Activated CD8-positive, alpha-beta memory T cell treated with anti-CD3 and anti-CD28 coated beads, Interleukin-2, amount 10 ng/mL, durations not matched to agents 7 days and 5 days (primary cell): ENCODE measurements at regions not wholly inside any gene's neighbourhood (a gene's known extent, or its start where the extent isn't known, plus 50 kb on each side); places are given as distances from the start of the nearest gene placed in this dataset.
A peak's percentile ranks its signal among the peaks of the same experiment; 100 is the strongest.

Source experiments
- ATAC-seq: fragments of 150-1000 bp; cut with Tn5 transposase; one replicate; pipeline ENCODE4 v1.10.0; 2021; ENCODE audit warnings: moderate library complexity
- CTCF ChIA-PET: fragments of 350-600 bp; sonication (Branson Sonifier 250); formaldehyde crosslinking; loops from one replicate; lab custom pipeline; 2021; ENCODE audit warnings: antibody characterized with exemption; lab: Charles Lee
- DNase-seq: peaks from one replicate; pipeline ENCODE4 v3.0.0-alpha.2; 2020
- H3K27ac Mint-ChIP-seq: one replicate; pipeline ENCODE4 v1.8.0; 2021; ENCODE audit warnings: mild to moderate bottlenecking, mixed read lengths
- H3K27me3 Mint-ChIP-seq: one replicate; pipeline ENCODE4 v1.8.0; 2021; ENCODE audit warnings: mixed read lengths
- H3K36me3 Mint-ChIP-seq: one replicate; pipeline ENCODE4 v1.8.0; 2021; ENCODE audit warnings: mild to moderate bottlenecking, mixed read lengths
- H3K4me1 Mint-ChIP-seq: one replicate; pipeline ENCODE4 v1.8.0; 2021; ENCODE audit warnings: mixed read lengths
- H3K4me3 Mint-ChIP-seq: one replicate; pipeline ENCODE4 v1.8.0; 2021; ENCODE audit warnings: mild to moderate bottlenecking, moderate library complexity, mixed read lengths
- H3K9me3 Mint-ChIP-seq: one replicate; pipeline ENCODE4 v1.8.0; 2022; ENCODE audit warnings: low read depth, mixed read lengths

DNA sequence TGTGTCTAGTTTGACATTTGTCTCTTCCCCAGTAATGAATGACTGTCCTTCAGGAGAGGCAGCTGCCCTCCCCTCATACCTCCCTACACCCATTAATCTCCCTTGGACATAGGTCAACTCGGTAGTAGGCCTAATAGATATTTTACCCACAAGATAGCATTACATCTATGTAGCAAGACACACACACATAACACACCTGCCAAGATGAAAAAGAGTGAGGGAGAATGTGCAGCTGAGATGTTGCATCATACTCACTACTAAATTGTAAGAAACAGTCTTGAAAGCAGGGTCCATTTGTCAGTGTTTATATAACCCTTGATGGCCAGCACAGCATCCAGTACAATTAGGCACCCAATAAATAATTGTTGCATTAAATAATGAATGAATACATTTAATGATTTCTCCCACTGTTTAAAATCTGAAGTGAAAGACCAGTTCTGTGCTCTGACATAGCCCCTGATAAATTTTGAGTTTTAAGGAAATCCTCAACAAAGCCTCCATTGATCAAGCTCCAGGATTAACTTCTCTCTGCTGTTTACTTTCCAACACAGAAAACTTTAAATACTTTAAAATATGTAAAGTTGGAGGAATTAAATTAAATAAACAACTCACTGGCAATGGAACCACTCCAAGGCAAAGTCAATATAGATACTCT lies 440.8 kb upstream of the RASGEF1B start:
- CTCF ChIA-PET, result interaction anchor here (1.0 to 1.9 kb wide), 7 partner anchors 10 to 495 kb away, joined by 3 to 7 read pairs (median 4); no protein-coding TSS in a partner anchor
- Mint-ChIP-seq H3K4me3 (no peak overlapping the region), H3K27ac (no peak overlapping the region), H3K9me3 (no peaks in the 10 kb centered on the region), H3K4me1 (peaks cover 5% of the 10 kb centered on the region), H3K27me3 (peaks cover 22% of the 10 kb centered on the region), H3K36me3 (no peaks in the 10 kb centered on the region)
- ATAC-seq (no peak), DNase-seq (no peak)

GRCh38 chr4:81906905-81907304 lies 435.2 kb upstream of the RASGEF1B start:
- CTCF ChIA-PET, result interaction anchor here (3.0 kb wide), 1 partner anchor 9 kb away, joined by 12 read pairs; no protein-coding TSS in a partner anchor
- H3K36me3 Mint-ChIP-seq, result peaks cover 1% of the 10 kb centered on the region
- DNase-seq (no peak), ATAC-seq (no peak)
- H3K4me3 Mint-ChIP-seq, result no peak overlapping the region
- no peak overlapping the region for H3K27ac Mint-ChIP-seq
- H3K4me1 Mint-ChIP-seq, result peaks cover 12% of the 10 kb centered on the region
- H3K27me3 Mint-ChIP-seq, result peaks cover 12% of the 10 kb centered on the region
- H3K9me3 Mint-ChIP-seq, result no peaks in the 10 kb centered on the region

DNA sequence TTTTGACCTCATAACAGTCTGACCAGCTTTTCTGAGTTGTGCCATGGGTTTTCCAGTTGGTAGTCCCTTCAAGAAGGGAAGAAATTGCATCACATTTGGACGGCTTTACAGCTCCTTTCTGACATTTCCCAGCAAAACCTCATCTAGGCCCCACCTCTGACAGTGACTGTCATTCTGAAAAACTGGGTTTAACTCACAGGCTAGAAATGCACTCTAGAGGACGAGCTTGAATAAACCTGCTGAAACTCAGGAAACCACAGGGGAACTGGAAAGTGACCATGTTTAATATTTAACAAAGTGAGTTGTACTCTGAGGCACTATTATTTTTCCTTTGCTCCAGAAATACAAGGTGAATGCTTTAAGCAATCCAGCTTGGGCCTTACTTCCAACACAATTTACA lies 434.3 kb upstream of the RASGEF1B start:
- no peak overlapping the region for H3K4me3 Mint-ChIP-seq

DNA sequence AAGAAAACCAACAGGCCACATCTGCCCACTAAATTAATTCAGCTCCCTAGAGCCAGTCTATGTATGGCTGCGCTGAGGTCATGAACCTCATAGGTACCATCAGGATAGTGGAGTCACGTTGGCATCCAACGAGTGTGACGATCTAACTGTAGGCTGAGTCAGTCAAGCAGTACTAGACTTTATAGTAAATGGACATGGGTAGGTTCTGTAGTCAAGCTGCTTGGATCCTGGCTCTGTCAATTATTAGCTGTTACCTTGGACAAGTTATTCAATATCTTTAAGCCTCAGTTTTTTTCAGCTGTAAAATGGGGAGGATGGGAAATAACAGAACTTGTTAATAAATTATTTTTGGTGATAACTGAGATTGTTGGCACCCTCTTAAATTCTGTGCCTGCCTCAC lies 432.4 kb upstream of the RASGEF1B start:
- DNase-seq (no peak), ATAC-seq (no peak)
- CTCF ChIA-PET, result interaction anchor here (3.0 kb wide), 1 partner anchor 11 kb away, joined by 12 read pairs; no protein-coding TSS in a partner anchor
- peaks cover 1% of the 10 kb centered on the region for H3K36me3 Mint-ChIP-seq
- peaks cover 13% of the 10 kb centered on the region for H3K27me3 Mint-ChIP-seq
- H3K4me1 Mint-ChIP-seq, result peaks cover 14% of the 10 kb centered on the region
- H3K4me3 Mint-ChIP-seq, result no peak overlapping the region
- no peaks in the 10 kb centered on the region for H3K9me3 Mint-ChIP-seq
- no peak overlapping the region for H3K27ac Mint-ChIP-seq

More for the DNA sequence above, 434.3 kb upstream of the RASGEF1B start:
- ATAC-seq, result peak; percentile 91
- DNase-seq, result peak; percentile 67
- H3K9me3 Mint-ChIP-seq, result no peaks in the 10 kb centered on the region
- peaks cover 17% of the 10 kb centered on the region for H3K27me3 Mint-ChIP-seq
- peaks cover 1% of the 10 kb centered on the region for H3K36me3 Mint-ChIP-seq
- H3K27ac Mint-ChIP-seq, result no peak overlapping the region
- peaks cover 12% of the 10 kb centered on the region for H3K4me1 Mint-ChIP-seq
- CTCF ChIA-PET, result interaction anchor here (1.0 to 3.0 kb wide), 3 partner anchors 10 to 439 kb away, joined by 3 to 12 read pairs (median 5); no protein-coding TSS in a partner anchor

GRCh38 chr4:81903212-81903611 lies 431.5 kb upstream of the RASGEF1B start:
- Mint-ChIP-seq H3K27ac (no peak overlapping the region), H3K4me1 (peaks cover 20% of the 10 kb centered on the region), H3K36me3 (peaks cover 1% of the 10 kb centered on the region), H3K9me3 (no peaks in the 10 kb centered on the region), H3K4me3 (no peak overlapping the region), H3K27me3 (peaks cover 9% of the 10 kb centered on the region)
- DNase-seq (no peak), ATAC-seq (no peak)
- CTCF ChIA-PET, result no interaction called here

- H3K27ac Mint-ChIP-seq, result peak overlapping the region; percentile 3
- H3K9me3 Mint-ChIP-seq, result no peaks in the 10 kb centered on the region
- CTCF ChIA-PET, result interaction anchor here (0.5 to 0.9 kb wide), 2 partner anchors 14 to 432 kb away, joined by 3 to 6 read pairs; no protein-coding TSS in a partner anchor
- H3K4me1 Mint-ChIP-seq, result peaks cover 8% of the 10 kb centered on the region
- H3K36me3 Mint-ChIP-seq, result peaks cover 1% of the 10 kb centered on the region
- H3K27me3 Mint-ChIP-seq, result peaks cover 9% of the 10 kb centered on the region
- DNase-seq, result no peak
- H3K4me3 Mint-ChIP-seq, result no peak overlapping the region
- peak; percentile 47 for ATAC-seq
Observed at GRCh38 chr4:81898862-81899504, 427.3 kb upstream of the RASGEF1B start.

DNA sequence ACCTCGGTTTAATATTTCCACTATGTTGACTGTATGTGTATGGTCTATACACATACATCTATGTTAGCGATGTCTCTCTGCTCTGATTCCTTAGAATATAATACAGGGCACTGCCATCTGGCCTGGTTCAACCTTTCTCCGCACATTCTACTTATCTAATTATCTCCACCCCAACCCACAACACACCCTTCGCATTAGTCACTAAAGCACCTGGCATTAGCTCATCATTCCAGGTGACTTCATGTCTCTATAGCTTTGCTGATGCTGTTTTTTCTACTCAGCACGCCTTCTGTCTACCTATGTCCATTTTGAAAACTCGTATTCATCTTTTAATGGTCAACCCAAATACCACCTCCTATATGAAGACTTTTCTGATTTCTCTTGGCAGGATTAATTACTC lies 425.2 kb upstream of the RASGEF1B start:
- H3K4me3 Mint-ChIP-seq, result no peak overlapping the region
- ATAC-seq, result no peak
- H3K9me3 Mint-ChIP-seq, result no peaks in the 10 kb centered on the region
- peaks cover 8% of the 10 kb centered on the region for H3K4me1 Mint-ChIP-seq
- CTCF ChIA-PET, result no interaction called here
- no peak overlapping the region for H3K27ac Mint-ChIP-seq
- no peaks in the 10 kb centered on the region for H3K36me3 Mint-ChIP-seq
- H3K27me3 Mint-ChIP-seq, result peaks cover 15% of the 10 kb centered on the region
- DNase-seq, result no peak

- CTCF ChIA-PET, result no interaction called here
- H3K36me3 Mint-ChIP-seq, result no peaks in the 10 kb centered on the region
- DNase-seq, result no peak
- peaks cover 18% of the 10 kb centered on the region for H3K27me3 Mint-ChIP-seq
- no peaks in the 10 kb centered on the region for H3K4me1 Mint-ChIP-seq
- no peak overlapping the region for H3K27ac Mint-ChIP-seq
- no peak for ATAC-seq
- H3K4me3 Mint-ChIP-seq, result no peak overlapping the region
- no peaks in the 10 kb centered on the region for H3K9me3 Mint-ChIP-seq
Observed at GRCh38 chr4:81891005-81891996, 419.6 kb upstream of the RASGEF1B start.

DNA sequence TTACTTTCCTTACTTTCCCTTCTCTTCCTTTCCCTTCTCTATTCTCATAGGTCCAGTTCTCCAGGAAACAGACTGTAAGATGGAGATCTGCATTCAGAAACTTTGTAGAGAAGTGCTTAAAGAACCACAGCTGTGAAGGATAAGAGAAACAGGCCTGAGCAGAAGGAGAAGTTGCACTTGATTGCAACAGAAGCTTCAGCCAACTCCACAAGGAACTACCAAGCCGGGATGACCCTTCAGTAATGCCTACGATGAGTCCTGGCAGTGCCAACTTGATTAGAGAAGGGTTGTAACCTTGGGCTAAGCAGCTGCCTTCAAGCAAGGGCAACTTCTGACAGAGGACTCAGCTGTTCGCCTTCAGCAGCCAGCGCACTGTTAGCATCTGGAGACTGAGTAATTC lies 413.3 kb upstream of the RASGEF1B start:
- CTCF ChIA-PET, result no interaction called here
- ATAC-seq, result no peak

DNA sequence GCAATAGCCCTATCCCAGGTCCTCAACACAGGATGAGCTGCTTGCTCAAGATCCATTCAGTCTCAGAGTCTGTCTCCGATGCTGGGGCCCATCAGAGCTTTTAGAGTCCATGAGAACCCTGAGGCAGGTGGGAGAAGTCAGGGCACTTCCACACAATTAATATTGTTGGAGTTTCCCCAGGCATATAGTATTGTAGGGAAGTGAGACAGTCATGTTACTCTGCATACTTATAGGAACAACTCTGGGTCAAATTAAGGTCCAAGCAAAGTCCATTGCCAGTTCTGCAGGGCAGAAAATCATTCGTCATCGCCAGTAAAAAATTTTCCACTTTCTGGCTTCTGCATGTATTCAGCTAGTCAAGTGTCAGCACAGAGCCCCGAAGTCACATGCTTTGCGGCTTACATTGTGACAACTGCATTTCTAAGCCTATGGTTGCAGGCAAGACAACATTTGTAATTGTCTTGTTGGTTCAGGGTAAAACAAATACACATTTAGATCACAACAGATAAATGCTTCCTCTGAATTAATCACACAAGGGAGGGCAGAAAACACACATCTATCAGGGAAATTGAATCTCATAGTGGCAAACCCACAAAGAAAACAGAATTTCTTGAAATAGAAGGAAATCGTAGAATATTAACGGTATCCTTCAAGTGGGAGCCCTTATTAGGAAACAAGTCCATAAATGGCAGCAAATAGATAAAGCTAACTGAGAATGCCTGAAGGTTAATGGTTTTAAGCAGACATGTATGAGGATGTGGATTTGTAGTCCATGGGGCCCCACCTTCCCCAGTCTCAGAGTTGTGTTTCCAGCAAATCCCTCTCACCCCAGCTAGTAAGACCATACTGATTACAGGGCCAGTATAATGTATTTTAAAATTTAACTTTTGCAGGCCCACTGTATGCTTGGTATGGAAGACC lies 412.1 kb upstream of the RASGEF1B start:
- ATAC-seq (no peak), DNase-seq (no peak)
- no peak overlapping the region for H3K4me3 Mint-ChIP-seq
- no peaks in the 10 kb centered on the region for H3K9me3 Mint-ChIP-seq
- H3K27ac Mint-ChIP-seq, result no peak overlapping the region
- H3K27me3 Mint-ChIP-seq, result peaks cover 6% of the 10 kb centered on the region
- CTCF ChIA-PET, result no interaction called here
- H3K4me1 Mint-ChIP-seq, result peaks cover 6% of the 10 kb centered on the region
- H3K36me3 Mint-ChIP-seq, result no peaks in the 10 kb centered on the region

More for the DNA sequence above, 413.3 kb upstream of the RASGEF1B start:
- H3K36me3 Mint-ChIP-seq, result no peaks in the 10 kb centered on the region
- DNase-seq, result no peak
- H3K4me1 Mint-ChIP-seq, result peaks cover 6% of the 10 kb centered on the region
- peaks cover 13% of the 10 kb centered on the region for H3K27me3 Mint-ChIP-seq
- H3K27ac Mint-ChIP-seq, result no peak overlapping the region
- no peaks in the 10 kb centered on the region for H3K9me3 Mint-ChIP-seq
- H3K4me3 Mint-ChIP-seq, result no peak overlapping the region

DNA sequence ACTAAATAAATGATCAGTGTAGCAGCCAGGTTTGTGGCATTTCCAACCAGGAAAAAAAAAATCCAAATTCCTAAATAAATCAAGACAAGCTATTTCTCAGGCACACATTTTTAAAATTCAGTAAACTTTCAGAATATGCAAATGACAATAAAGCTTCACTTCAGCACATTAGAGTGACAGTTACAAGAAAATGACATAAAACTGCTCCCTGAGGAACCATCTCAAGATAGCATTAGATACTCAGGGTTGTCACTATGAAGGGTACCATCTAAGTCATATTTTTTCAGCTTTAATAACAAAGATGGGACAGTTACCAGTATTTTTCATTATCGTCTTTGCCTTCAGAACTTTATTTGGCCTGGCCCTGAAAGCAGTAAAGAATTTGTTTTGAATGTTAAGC lies 411.3 kb upstream of the RASGEF1B start:
- CTCF ChIA-PET, result no interaction called here
- Mint-ChIP-seq H3K36me3 (no peaks in the 10 kb centered on the region), H3K9me3 (no peaks in the 10 kb centered on the region), H3K4me1 (peaks cover 6% of the 10 kb centered on the region), H3K27ac (no peak overlapping the region), H3K4me3 (no peak overlapping the region), H3K27me3 (peaks cover 6% of the 10 kb centered on the region)
- ATAC-seq, result no peak
- no peak for DNase-seq

- CTCF ChIA-PET, result no interaction called here
- Mint-ChIP-seq H3K4me1 (peaks cover 6% of the 10 kb centered on the region), H3K4me3 (no peak overlapping the region), H3K9me3 (no peaks in the 10 kb centered on the region), H3K27ac (no peak overlapping the region), H3K36me3 (no peaks in the 10 kb centered on the region), H3K27me3 (peaks cover 4% of the 10 kb centered on the region)
- ATAC-seq, result no peak
- no peak for DNase-seq
Observed at GRCh38 chr4:81881855-81882621, 410.3 kb upstream of the RASGEF1B start.
